Loucy (cell line): ENCODE measurements at regions not wholly inside any gene's neighbourhood (a gene's known extent, or its start where the extent isn't known, plus 50 kb on each side); places are given as distances from the start of the nearest gene placed in this dataset.

Experiments used
- H2AFZ ChIP-seq: fragments of 200-600 bp; sonication (generic); 2 replicates; pipeline ENCODE4 v1.6.0; 2016; ENCODE audit warnings: antibody characterized with exemption, mild to moderate bottlenecking, low read length, moderate library complexity
- H3F3A ChIP-seq: fragments of 200-600 bp; 2 replicates; pipeline ENCODE4 v1.6.0; 2016; ENCODE audit warnings: antibody characterized with exemption, low read depth, mild to moderate bottlenecking
- H3K27me3 ChIP-seq: fragments of 200-600 bp; sonication (generic); 2 replicates; pipeline ENCODE4 v1.6.1; 2014; ENCODE audit warnings: low read length, mild to moderate bottlenecking; ENCODE audit not compliant: insufficient read depth, poor library complexity, severe bottlenecking
- H3K36me3 ChIP-seq: fragments of 200-600 bp; sonication (generic); 2 replicates; pipeline ENCODE4 v1.6.1; 2016; ENCODE audit warnings: low read length; ENCODE audit not compliant: insufficient read depth
- H3K4me1 ChIP-seq: fragments of 200-600 bp; sonication (generic); 2 replicates; pipeline ENCODE4 v1.5.1; 2014; ENCODE audit warnings: low read length, mild to moderate bottlenecking; ENCODE audit not compliant: insufficient read depth, poor library complexity, severe bottlenecking
- H3K4me2 ChIP-seq: fragments of 200-600 bp; sonication (generic); 2 replicates; pipeline ENCODE4 v1.6.0; 2014; ENCODE audit warnings: antibody characterized with exemption, low read length, low read depth, mild to moderate bottlenecking; ENCODE audit not compliant: poor library complexity, severe bottlenecking
- H3K4me3 ChIP-seq: fragments of 200-600 bp; sonication (generic); 2 replicates; pipeline ENCODE4 v1.5.1; 2014; ENCODE audit warnings: low read length, mild to moderate bottlenecking, mixed read lengths; ENCODE audit not compliant: poor library complexity, severe bottlenecking
- H3K79me2 ChIP-seq: fragments of 200-600 bp; sonication (generic); 2 replicates; pipeline ENCODE4 v1.6.1; 2014; ENCODE audit warnings: low read length; ENCODE audit not compliant: insufficient read depth
- H3K9ac ChIP-seq: fragments of 200-600 bp; sonication (generic); 2 replicates; pipeline ENCODE4 v1.6.0; 2014; ENCODE audit warnings: mild to moderate bottlenecking, low read depth, low read length, moderate library complexity; ENCODE audit not compliant: poor library complexity, severe bottlenecking
- H3K9me2 ChIP-seq: fragments of 200-600 bp; sonication (generic); replicated peaks from 2 replicates; pipeline ENCODE4 v1.6.1; 2016; ENCODE audit warnings: low read depth, low read length, mixed read lengths
- H3K9me3 ChIP-seq: fragments of 200-600 bp; sonication (generic); 2 replicates; pipeline ENCODE4 v1.6.1; 2014; ENCODE audit warnings: mild to moderate bottlenecking, antibody characterized with exemption, low read length, low read depth; ENCODE audit not compliant: insufficient read depth
- H4K20me1 ChIP-seq: fragments of 200-600 bp; sonication (generic); 2 replicates; pipeline ENCODE4 v1.6.0; 2014; ENCODE audit warnings: antibody characterized with exemption, low read length, mild to moderate bottlenecking; ENCODE audit not compliant: insufficient read depth, poor library complexity, severe bottlenecking
- EZH2phosphoT487 ChIP-seq: fragments of 200-600 bp; IDR thresholded peaks from 2 replicates; pipeline ENCODE4 v1.6.1; 2018; ENCODE audit warnings: antibody characterized with exemption, mild to moderate bottlenecking, moderate library complexity, borderline replicate concordance
- TF ChIP-seq, protein P1 (sequence below): fragments of 200-600 bp; sonication (generic); conservative IDR thresholded peaks from 2 replicates; pipeline ENCODE4 v1.5.1; 2014; ENCODE audit warnings: mild to moderate bottlenecking, antibody characterized with exemption, low read length

DNA sequence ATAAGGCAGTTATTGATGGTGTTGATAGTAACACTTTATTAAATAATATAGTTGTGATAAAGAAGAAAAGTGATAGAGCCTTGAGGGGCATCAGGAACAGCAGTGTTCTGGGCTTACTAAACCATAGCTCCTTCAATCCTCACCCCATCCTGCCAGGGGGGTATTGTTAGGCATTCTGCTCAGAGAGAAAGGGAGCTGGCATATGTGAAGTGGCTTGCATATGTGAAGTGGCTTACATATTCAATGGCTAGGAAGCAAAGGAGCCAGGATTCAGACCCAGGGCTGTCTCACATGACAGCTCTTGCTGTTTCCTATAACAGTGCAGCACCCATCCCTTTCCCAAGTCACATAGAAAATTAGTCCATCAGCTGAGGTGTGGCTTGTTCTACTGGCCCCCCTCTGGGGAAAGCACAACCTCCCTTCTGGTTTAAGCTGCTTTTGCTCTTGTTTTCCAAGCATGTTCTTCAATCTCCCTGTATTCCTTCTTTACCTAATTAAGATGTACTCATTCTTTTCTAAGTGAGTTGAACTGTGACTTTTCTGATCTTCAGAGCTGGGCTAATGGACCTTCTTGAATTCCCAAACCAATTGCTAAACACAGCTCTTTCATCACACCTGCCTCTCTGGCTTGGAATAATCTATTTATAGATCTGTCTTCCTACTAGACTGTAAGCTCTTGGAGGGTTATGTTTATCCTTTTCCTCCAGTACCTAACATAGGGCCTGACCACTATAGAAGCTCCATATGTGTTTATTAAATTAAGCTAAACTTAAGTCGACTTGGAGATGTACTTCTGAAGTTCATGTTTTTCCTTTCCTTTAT is 108.7 kb upstream of the GLI3 start:
- H3K36me3 ChIP-seq: no peaks in the 10 kb centered on the region

DNA sequence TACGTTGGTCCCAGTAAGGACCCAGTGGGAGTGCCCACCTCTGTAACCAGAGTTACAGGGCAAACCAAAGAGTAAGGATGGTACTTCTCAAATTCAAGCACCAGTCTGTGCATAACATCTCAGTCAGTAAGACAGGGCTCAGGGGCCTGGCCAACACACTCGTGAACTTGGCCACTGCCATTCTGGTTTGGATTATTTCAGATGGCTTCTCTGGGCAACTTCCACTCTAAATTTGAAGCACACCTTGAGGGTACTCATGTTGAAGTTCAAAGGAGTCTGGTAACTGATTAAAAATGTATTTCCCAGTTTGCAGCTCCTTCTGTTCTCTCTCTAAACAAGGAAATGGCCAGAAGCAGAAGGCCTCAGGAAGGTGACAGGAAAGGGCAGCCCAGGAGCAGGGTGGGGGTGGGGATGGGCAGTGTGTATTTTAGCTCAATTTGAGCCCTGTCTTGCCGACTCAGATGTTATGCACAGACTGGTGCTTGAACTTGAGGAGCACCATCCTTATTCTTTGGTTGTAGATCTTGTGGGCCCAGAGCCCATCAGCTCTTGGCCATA is 107.3 kb upstream of the GLI3 start:
- Histone ChIP-seq H3K27me3 (no peaks in the 10 kb centered on the region), H3K9ac (no peak overlapping the region), H3K9me2 (no peaks in the 10 kb centered on the region), H3K4me1 (no peaks in the 10 kb centered on the region), H3K36me3 (no peaks in the 10 kb centered on the region), H3K9me3 (no peaks in the 10 kb centered on the region), H3K4me3 (no peak overlapping the region), H3K4me2 (no peak overlapping the region), H4K20me1 (no peaks in the 10 kb centered on the region), H2AFZ (no peak overlapping the region), H3F3A (no peaks in the 10 kb centered on the region), H3K79me2 (no peaks in the 10 kb centered on the region)
- TF ChIP-seq, protein P1, sequence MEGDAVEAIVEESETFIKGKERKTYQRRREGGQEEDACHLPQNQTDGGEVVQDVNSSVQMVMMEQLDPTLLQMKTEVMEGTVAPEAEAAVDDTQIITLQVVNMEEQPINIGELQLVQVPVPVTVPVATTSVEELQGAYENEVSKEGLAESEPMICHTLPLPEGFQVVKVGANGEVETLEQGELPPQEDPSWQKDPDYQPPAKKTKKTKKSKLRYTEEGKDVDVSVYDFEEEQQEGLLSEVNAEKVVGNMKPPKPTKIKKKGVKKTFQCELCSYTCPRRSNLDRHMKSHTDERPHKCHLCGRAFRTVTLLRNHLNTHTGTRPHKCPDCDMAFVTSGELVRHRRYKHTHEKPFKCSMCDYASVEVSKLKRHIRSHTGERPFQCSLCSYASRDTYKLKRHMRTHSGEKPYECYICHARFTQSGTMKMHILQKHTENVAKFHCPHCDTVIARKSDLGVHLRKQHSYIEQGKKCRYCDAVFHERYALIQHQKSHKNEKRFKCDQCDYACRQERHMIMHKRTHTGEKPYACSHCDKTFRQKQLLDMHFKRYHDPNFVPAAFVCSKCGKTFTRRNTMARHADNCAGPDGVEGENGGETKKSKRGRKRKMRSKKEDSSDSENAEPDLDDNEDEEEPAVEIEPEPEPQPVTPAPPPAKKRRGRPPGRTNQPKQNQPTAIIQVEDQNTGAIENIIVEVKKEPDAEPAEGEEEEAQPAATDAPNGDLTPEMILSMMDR: no peak
- no peak for TF ChIP-seq EZH2phosphoT487

More for the DNA sequence above, 108.7 kb upstream of the GLI3 start:
- Histone ChIP-seq H3K27me3 (no peaks in the 10 kb centered on the region), H3K9me3 (no peaks in the 10 kb centered on the region), H4K20me1 (no peaks in the 10 kb centered on the region), H3K9me2 (no peaks in the 10 kb centered on the region), H2AFZ (no peak overlapping the region), H3K79me2 (no peaks in the 10 kb centered on the region), H3F3A (no peaks in the 10 kb centered on the region), H3K9ac (no peak overlapping the region), H3K4me2 (no peak overlapping the region), H3K4me3 (no peak overlapping the region), H3K4me1 (no peaks in the 10 kb centered on the region)
- TF ChIP-seq EZH2phosphoT487: no peak
- TF ChIP-seq, protein P1: no peak

DNA sequence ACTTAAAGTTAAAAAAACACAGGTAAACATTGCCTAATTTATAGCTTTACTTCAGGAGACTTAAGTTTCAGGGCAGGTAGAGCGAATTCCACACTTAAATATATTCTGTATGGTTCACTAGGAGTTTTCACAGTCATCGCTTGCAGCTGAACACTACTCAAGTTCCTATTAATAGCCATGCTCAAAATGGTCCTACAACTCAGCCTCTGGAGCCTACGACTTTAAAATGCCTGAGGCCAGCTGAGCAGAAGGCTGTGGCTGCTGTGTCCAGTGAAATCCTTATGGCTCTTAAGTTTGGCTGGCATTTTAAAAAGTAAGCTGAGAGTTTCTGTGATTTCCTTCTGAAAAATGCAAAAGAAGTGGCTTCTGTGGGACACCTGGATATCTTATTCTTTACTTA is 105.4 kb upstream of the GLI3 start:
- Histone ChIP-seq H3K4me1 (no peaks in the 10 kb centered on the region), H3K79me2 (no peaks in the 10 kb centered on the region)
- TF ChIP-seq, protein P1: no peak
- TF ChIP-seq EZH2phosphoT487: no peak

More for the DNA sequence above, 105.4 kb upstream of the GLI3 start:
- H3K9me3 ChIP-seq: no peaks in the 10 kb centered on the region
- no peak overlapping the region for H2AFZ ChIP-seq
- no peaks in the 10 kb centered on the region for H3K27me3 ChIP-seq
- no peak overlapping the region for H3K4me2 ChIP-seq
- no peaks in the 10 kb centered on the region for H3K36me3 ChIP-seq
- H3K9me2 ChIP-seq: no peaks in the 10 kb centered on the region
- H3K9ac ChIP-seq: no peak overlapping the region
- no peaks in the 10 kb centered on the region for H3F3A ChIP-seq
- no peaks in the 10 kb centered on the region for H4K20me1 ChIP-seq
- no peak overlapping the region for H3K4me3 ChIP-seq
